RWPE1 (cell line): ENCODE measurements at regions not wholly inside any gene's neighbourhood (a gene's known extent, or its start where the extent isn't known, plus 50 kb on each side); places are given as distances from the start of the nearest gene placed in this dataset.

ENCODE experiments used
- CTCF ChIA-PET: fragments of 350-600 bp; sonication (Branson Sonifier 250); formaldehyde crosslinking; extraction: SDS; loops from one replicate; lab custom pipeline; 2021; lab: Yijun Ruan, JAX
- POLR2A ChIA-PET: fragments of 400-600 bp; formaldehyde crosslinking; extraction: SDS; loops from one replicate; lab custom pipeline; 2020; ENCODE audit warnings: antibody characterized with exemption; ENCODE audit not compliant: low non-redundant PET; lab: Yijun Ruan, JAX
- DNase-seq: peaks from one replicate; pipeline ENCODE4 v3.0.0; 2012; ENCODE audit warnings: low spot score
- H3K27ac ChIP-seq: fragments of 450-650 bp; 2 replicates; pipeline ENCODE4 v1.5.1; 2017
- TF ChIP-seq, protein P1 (sequence below): fragments of 450-650 bp; conservative IDR thresholded peaks from 2 replicates; pipeline ENCODE4 v1.5.1; 2017; ENCODE audit warnings: low read depth, mild to moderate bottlenecking

- DNase-seq, result no peak
- ChIA-PET CTCF (interaction anchor here (1.0 kb wide), 1 partner anchor 138 kb away, joined by 3 read pairs; no protein-coding TSS in a partner anchor), POLR2A (no interaction called here)
- TF ChIP-seq, protein P1, sequence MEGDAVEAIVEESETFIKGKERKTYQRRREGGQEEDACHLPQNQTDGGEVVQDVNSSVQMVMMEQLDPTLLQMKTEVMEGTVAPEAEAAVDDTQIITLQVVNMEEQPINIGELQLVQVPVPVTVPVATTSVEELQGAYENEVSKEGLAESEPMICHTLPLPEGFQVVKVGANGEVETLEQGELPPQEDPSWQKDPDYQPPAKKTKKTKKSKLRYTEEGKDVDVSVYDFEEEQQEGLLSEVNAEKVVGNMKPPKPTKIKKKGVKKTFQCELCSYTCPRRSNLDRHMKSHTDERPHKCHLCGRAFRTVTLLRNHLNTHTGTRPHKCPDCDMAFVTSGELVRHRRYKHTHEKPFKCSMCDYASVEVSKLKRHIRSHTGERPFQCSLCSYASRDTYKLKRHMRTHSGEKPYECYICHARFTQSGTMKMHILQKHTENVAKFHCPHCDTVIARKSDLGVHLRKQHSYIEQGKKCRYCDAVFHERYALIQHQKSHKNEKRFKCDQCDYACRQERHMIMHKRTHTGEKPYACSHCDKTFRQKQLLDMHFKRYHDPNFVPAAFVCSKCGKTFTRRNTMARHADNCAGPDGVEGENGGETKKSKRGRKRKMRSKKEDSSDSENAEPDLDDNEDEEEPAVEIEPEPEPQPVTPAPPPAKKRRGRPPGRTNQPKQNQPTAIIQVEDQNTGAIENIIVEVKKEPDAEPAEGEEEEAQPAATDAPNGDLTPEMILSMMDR, result no peak
- H3K27ac ChIP-seq, result no peak overlapping the region
These were observed 64.9 kb upstream of the EED start for GRCh38 chr11:86179646-86180064.

- CTCF ChIA-PET, result no interaction called here
- no peak overlapping the region for H3K27ac ChIP-seq
- POLR2A ChIA-PET, result no interaction called here
- TF ChIP-seq, protein P1, result no peak
- no peak for DNase-seq
These were observed 67.3 kb upstream of the EED start for GRCh38 chr11:86177302-86177701.

GRCh38 chr11:86176165-86176884 is 68.2 kb upstream of the EED start:
- TF ChIP-seq, protein P1, result no peak
- CTCF ChIA-PET, result no interaction called here
- DNase-seq, result no peak
- no peak overlapping the region for H3K27ac ChIP-seq
- POLR2A ChIA-PET, result no interaction called here

GRCh38 chr11:86175626-86176025 is 68.9 kb upstream of the EED start:
- TF ChIP-seq, protein P1, result no peak
- H3K27ac ChIP-seq, result no peak overlapping the region
- ChIA-PET POLR2A (no interaction called here), CTCF (no interaction called here)
- DNase-seq, result no peak

DNA sequence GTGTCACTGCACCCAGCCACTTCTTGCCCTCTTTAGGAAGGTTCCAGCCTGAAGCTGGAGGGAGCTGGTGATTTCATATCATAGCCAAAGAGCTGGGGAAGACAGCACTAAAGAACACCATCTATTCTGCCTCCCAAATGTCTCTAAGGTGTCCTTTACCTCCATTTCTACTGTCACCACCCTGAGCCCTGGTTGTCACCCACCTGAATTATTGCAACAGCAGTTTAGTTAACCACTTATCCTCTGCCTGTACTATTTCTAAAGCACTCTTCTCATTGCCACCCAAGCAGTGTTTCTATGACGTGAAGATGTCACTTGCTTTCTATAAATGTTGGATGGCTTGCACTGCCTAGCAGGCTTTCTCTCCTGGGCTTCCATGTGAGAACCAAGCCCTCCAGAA is 69.4 kb upstream of the EED start:
- TF ChIP-seq, protein P1, result no peak
- ChIA-PET POLR2A (no interaction called here), CTCF (interaction anchor here (0.6 kb wide), 1 partner anchor 158 kb away, joined by 5 read pairs; no protein-coding TSS in a partner anchor)
- H3K27ac ChIP-seq, result peak overlapping the region; percentile 91
- no peak for DNase-seq

DNA sequence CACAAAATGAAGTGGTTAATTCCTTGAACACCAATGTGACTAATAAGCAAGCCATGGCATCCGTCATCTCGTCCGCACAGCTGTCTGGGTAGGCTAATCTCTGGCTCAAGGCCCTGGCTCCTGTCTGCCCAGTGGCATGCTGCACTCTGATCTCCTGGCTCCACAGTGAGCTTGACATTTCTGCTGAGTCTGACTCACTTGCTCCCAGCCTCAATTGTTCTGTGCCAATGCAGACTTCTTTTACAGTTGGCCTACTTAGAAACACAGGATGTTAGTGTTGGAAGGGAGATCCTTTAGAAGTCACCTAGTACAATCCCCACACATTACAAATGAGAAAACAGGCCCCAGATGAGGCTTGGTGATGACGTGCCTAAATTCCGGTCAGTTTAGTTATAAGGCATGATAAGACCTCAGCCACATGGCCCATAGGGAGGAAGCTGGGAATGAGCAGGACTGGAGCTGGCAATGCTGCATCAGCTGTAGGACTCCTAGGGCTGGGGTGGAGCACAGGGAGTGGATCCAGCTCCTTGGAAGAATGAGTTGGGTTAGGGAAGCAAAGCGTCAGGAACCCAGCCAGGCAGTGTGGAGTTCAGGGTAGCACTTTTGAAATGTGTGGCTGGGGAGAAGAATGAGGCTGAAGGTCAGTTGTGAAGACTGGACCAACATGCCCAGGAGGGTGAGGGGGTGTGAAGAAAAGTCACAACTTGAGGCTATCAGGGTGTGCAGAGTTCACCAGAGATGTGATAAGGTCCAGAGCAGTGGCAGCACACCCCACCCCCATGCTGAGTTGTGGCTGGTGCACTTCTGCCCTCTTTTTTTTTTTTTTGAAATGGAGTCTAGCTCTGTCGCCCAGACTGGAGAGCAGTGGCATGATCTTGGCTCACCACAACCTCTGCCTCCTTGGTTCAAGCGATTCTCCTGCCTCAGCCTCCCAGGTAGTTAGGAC is 70.2 kb upstream of the EED start:
- peak overlapping the region; percentile 91 for H3K27ac ChIP-seq
- peak; percentile 73 for DNase-seq
- TF ChIP-seq, protein P1, result no peak
- ChIA-PET POLR2A (no interaction called here), CTCF (interaction anchor here (0.5 to 1.3 kb wide), 3 partner anchors 19 to 157 kb away, joined by 3 to 5 read pairs (median 3); no protein-coding TSS in a partner anchor)
